Brain microvascular endothelial cell (primary cell): ENCODE measurements at regions not wholly inside any gene's neighbourhood (a gene's known extent, or its start where the extent isn't known, plus 50 kb on each side); places are given as distances from the start of the nearest gene placed in this dataset.
A peak's percentile ranks its signal among the peaks of the same experiment; 100 is the strongest.

Source experiments
- DNase-seq: peaks from one replicate; pipeline ENCODE4 v3.0.0-alpha.2; 2020
- H3K27ac ChIP-seq: fragments of 250-450 bp; sonication (Bioruptor Pico); 2 replicates; pipeline ENCODE4 v1.5.1; 2020; ENCODE audit warnings: mild to moderate bottlenecking, moderate library complexity
- H3K27me3 ChIP-seq: fragments of 250-450 bp; sonication (Bioruptor Pico); replicated peaks from 2 replicates; pipeline ENCODE4 v1.5.1; 2020; ENCODE audit warnings: mild to moderate bottlenecking
- H3K36me3 ChIP-seq: fragments of 250-450 bp; sonication (Bioruptor Pico); replicated peaks from 2 replicates; pipeline ENCODE4 v1.5.1; 2020; ENCODE audit warnings: mild to moderate bottlenecking
- H3K4me3 ChIP-seq: 2 replicates; pipeline ENCODE4 v1.5.1; 2011; ENCODE audit warnings: low read depth, mild to moderate bottlenecking, control low read depth, low read length, moderate library complexity
- in situ Hi-C: cut with HindIII; loops from 2 replicates; pipeline ENCODE4 v1.10.0; 2017; ENCODE audit warnings: low sequenced_read_pairs, low pct_ligation_motif_present
- TF ChIP-seq, protein P1 (sequence below): IDR thresholded peaks from 2 replicates; pipeline ENCODE4 v1.5.1; 2011; ENCODE audit warnings: low read depth, mild to moderate bottlenecking, moderate library complexity, low read length, control low read depth, inconsistent platforms; ENCODE audit errors: missing control alignments

DNA sequence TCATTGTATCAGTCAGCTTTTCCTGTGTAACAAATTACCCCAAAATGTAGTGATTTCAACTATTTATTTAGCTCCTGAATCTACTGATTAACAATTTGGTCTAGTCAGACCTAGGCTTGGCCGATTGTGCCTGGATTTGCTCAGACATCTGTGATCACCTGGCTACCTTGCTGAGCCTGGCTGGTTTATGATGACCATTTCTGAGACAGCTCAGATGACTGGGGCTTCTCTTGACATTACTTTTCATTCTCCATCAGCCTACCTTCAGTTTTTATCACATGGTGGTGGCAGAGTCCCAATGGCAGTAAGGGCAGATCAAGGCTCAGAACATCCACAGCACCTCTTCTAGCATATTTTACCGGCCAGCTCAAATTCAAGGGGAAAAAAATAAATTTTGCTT is 286.3 kb downstream of the BTG1 start:
- in situ Hi-C loops: no loop called here
- no peaks in the 10 kb centered on the region for H3K36me3 ChIP-seq
- H3K27ac ChIP-seq: no peak overlapping the region
- TF ChIP-seq, protein P1, sequence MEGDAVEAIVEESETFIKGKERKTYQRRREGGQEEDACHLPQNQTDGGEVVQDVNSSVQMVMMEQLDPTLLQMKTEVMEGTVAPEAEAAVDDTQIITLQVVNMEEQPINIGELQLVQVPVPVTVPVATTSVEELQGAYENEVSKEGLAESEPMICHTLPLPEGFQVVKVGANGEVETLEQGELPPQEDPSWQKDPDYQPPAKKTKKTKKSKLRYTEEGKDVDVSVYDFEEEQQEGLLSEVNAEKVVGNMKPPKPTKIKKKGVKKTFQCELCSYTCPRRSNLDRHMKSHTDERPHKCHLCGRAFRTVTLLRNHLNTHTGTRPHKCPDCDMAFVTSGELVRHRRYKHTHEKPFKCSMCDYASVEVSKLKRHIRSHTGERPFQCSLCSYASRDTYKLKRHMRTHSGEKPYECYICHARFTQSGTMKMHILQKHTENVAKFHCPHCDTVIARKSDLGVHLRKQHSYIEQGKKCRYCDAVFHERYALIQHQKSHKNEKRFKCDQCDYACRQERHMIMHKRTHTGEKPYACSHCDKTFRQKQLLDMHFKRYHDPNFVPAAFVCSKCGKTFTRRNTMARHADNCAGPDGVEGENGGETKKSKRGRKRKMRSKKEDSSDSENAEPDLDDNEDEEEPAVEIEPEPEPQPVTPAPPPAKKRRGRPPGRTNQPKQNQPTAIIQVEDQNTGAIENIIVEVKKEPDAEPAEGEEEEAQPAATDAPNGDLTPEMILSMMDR: no peak
- DNase-seq: no peak
- no peak overlapping the region for H3K4me3 ChIP-seq
- no peaks in the 10 kb centered on the region for H3K27me3 ChIP-seq

DNA sequence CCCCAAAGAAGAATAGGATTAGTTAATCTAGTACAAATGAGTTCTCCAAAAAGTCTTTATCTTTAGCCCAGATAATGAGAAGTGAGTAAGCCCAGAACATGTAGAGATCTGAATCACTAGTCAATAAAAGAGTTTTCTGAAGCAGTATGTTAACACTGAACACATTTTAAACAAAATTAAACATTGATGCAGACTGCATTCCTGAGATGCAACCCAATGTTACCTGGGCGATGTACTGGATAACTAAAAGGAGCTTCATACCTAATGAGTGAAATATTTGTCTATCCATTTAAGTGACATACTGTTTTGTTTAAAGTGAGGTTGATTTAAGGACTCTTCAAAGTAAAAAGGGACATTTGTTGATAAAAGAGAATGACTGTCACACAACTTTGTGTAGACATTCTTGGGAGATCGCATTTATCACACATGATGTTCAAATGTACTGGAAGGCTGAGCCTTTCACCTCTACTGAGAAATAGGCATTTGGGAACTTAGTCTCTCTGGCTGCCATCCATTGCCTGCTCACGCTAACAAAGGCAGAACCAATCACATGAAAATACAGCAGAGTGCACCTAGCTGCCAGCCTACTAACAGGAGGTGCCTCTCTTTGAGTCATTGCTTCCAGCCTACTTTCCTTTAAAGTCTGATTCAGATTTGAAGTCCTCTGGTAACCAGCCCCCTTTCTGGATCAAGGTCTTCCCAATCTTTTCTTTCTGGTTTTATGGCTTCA is 287.7 kb downstream of the BTG1 start:
- in situ Hi-C loops: no loop called here
- H3K4me3 ChIP-seq: no peak overlapping the region
- no peaks in the 10 kb centered on the region for H3K36me3 ChIP-seq
- no peak for DNase-seq
- H3K27ac ChIP-seq: no peak overlapping the region
- TF ChIP-seq, protein P1: no peak
- no peaks in the 10 kb centered on the region for H3K27me3 ChIP-seq

DNA sequence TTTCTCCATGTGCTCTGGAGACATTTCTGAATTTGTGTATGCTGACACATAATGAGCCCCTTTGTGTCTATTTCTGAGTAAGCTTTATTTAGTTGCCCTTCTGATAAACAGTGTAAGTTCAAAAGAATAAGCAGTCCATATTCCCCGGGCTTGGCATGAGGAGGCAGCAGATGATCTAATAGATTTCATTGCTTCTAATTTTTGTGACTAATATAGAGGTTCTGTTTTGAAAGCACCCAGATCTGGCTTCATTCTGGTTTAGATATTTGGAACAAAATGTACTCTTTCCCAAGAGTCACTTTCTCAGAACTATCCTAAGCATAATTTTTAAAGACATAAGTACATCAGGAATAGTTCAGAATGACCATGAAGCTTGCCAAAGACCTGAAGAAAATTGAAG is 290.9 kb downstream of the BTG1 start:
- H3K27me3 ChIP-seq: no peaks in the 10 kb centered on the region
- no peaks in the 10 kb centered on the region for H3K36me3 ChIP-seq
- no peak overlapping the region for H3K4me3 ChIP-seq
- peak; percentile 5 for DNase-seq
- TF ChIP-seq, protein P1: no peak
- no peak overlapping the region for H3K27ac ChIP-seq
- in situ Hi-C loops: no loop called here

DNA sequence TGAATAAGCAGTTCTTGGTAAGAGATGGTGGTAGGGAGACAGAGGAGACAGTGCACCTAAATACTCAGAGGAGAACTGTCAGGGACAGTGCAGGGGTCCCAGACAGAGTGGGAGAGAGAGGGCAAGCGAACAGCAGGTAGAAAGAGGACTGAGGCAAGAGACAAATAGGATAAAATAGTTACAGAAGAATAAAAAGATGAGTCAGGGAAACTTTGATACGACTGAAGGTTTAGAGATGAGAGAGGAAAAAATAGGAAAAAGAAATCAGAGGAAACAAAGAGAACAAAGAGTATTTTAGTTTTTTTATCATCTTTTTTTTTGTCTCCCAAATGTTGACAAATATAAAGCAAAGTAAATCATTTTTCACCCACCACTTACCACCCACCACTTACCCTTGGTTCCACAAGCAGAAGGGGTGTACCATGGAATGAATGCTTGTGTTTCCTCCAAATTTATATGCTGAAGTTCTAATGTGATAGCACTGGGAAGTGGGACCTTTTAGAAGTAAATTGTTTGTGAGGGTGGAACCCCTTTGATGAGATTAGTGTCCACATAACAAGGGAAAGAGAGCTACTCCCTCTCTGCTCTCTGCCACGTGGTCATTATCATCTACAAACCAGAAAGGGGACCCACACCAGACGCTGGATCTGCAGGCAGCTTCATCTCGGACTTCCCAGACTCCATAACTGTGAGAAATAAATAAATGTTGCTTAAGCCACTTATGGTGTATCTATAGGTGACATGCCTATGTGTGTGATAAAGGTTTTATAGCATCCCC is 292.1 kb downstream of the BTG1 start:
- in situ Hi-C loops: no loop called here
- H3K36me3 ChIP-seq: no peaks in the 10 kb centered on the region
- H3K27ac ChIP-seq: no peak overlapping the region
- DNase-seq: no peak
- TF ChIP-seq, protein P1: no peak
- H3K4me3 ChIP-seq: no peak overlapping the region
- no peaks in the 10 kb centered on the region for H3K27me3 ChIP-seq

DNA sequence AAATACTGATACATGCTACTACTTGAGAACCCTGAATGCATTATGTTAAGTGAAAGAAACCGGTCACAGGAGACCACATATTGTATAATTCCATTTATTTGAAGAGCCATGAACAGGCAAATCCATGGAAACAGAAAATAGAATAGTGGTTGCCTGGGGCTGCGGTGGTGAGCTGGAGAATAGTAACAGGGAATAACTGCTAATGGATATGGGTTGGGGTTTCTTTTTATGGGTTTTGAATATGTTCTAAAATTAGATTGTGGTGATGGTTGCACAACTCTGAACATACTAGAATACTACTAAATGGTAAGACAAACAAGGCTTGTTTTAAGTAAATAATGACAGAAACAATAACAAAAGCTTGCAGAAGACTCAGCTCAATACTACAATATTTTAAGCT is 293.0 kb downstream of the BTG1 start:
- Histone ChIP-seq H3K4me3 (no peak overlapping the region), H3K27me3 (no peaks in the 10 kb centered on the region), H3K27ac (no peak overlapping the region), H3K36me3 (no peaks in the 10 kb centered on the region)
- TF ChIP-seq, protein P1: no peak
- DNase-seq: no peak
- in situ Hi-C loops: no loop called here
